ENCODE measurements at regions not wholly inside any gene's neighbourhood (a gene's known extent, or its start where the extent isn't known, plus 50 kb on each side); places are given as distances from the start of the nearest gene placed in this dataset.
"Not testable (repeated sequence)": the region's sequence is repeated elsewhere in the genome, so short reads cannot be mapped to it uniquely, and the experiment has no call there.

DNA sequence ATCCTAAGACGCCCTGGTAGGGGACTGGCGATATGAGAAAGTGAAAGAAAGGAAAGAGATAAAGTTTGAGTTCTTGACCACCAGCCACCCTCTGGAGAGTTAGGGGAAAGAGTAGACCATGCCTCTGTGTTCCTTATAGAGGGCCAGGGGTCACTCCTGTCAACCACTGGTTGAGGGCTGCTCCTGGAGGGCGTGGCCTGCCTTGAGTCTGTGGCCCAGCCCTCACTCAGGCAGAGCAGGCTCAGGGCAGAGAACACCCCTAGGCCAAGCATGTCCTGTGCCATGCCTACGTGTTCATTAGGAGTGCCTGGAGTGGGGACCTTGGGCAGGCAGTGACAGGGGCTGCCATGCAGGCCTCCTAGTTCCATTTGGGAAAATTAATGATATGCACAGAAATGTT lies 161.1 kb upstream of the EPB41L3 start:
- Mint-ChIP-seq H3K4me3 (no peak overlapping the region), H3K27ac (no peak overlapping the region), H3K4me1 (no peaks in the 10 kb centered on the region), H3K9me3 (no peaks in the 10 kb centered on the region), H3K27me3 (ENCODE audit: low read depth) (no peaks in the 10 kb centered on the region), H3K36me3 (ENCODE audit: low read depth) (no peaks in the 10 kb centered on the region)
- TF ChIP-seq, protein P1, sequence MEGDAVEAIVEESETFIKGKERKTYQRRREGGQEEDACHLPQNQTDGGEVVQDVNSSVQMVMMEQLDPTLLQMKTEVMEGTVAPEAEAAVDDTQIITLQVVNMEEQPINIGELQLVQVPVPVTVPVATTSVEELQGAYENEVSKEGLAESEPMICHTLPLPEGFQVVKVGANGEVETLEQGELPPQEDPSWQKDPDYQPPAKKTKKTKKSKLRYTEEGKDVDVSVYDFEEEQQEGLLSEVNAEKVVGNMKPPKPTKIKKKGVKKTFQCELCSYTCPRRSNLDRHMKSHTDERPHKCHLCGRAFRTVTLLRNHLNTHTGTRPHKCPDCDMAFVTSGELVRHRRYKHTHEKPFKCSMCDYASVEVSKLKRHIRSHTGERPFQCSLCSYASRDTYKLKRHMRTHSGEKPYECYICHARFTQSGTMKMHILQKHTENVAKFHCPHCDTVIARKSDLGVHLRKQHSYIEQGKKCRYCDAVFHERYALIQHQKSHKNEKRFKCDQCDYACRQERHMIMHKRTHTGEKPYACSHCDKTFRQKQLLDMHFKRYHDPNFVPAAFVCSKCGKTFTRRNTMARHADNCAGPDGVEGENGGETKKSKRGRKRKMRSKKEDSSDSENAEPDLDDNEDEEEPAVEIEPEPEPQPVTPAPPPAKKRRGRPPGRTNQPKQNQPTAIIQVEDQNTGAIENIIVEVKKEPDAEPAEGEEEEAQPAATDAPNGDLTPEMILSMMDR (IDR thresholded peaks at IDR 0.05; ENCODE audit: unreplicated experiment in 3 of 3), result no peak

- H3K36me3 Mint-ChIP-seq (ENCODE audit: low read depth); H3K27me3 Mint-ChIP-seq (ENCODE audit: low read depth); H3K9me3 Mint-ChIP-seq; H3K27ac Mint-ChIP-seq; H3K4me3 Mint-ChIP-seq; H3K4me1 Mint-ChIP-seq: not testable (repeated sequence)
Measured at GRCh38 chr18:5702016-5702415, 158.2 kb upstream of the EPB41L3 start.

DNA sequence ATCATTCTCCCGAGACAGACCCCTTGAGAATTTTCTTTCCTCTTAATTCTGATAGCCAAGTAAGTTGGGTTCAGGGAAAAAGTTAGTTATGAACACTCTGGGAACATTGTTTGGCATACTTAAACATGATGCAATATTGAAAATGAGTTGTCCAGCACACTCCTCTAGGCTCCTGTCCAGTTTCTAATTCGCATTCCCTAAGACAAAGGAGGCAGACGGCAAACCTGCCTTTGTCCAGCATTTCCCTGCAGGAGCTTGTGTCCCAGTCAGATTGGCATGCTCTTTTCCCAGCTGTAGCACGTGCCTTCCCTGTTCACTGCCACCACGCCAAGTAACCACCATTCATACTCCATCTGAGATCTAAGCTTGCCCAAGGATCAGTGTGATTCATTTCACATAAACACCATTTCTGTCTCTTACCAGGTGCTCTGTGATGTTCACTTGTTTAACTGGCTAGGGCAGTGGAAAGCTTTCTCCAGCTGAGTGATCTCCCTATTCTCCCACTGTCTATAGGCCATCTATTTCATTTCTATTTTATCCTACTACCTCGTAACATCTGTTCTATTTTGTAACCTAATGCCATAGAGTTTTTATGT lies 150.0 kb upstream of the EPB41L3 start:
- no peaks in the 10 kb centered on the region for H3K4me1 Mint-ChIP-seq
- peaks cover 18% of the 10 kb centered on the region for H3K9me3 Mint-ChIP-seq
- no peak overlapping the region for H3K27ac Mint-ChIP-seq
- H3K4me3 Mint-ChIP-seq, result no peak overlapping the region
- TF ChIP-seq, protein P1 (IDR thresholded peaks at IDR 0.05; ENCODE audit: unreplicated experiment in 3 of 3), result no peak
- H3K36me3 Mint-ChIP-seq (ENCODE audit: low read depth), result no peaks in the 10 kb centered on the region
- H3K27me3 Mint-ChIP-seq (ENCODE audit: low read depth), result no peaks in the 10 kb centered on the region

- Mint-ChIP-seq H3K4me3 (no peak overlapping the region), H3K36me3 (ENCODE audit: low read depth) (no peaks in the 10 kb centered on the region), H3K4me1 (no peaks in the 10 kb centered on the region), H3K27me3 (ENCODE audit: low read depth) (peaks cover 3% of the 10 kb centered on the region), H3K9me3 (peaks cover 2% of the 10 kb centered on the region), H3K27ac (no peak overlapping the region)
- TF ChIP-seq, protein P1 (IDR thresholded peaks at IDR 0.05; ENCODE audit: unreplicated experiment in 3 of 3), result no peak
Measured at GRCh38 chr18:5678779-5679406, 135.1 kb upstream of the EPB41L3 start.

GRCh38 chr18:5678278-5678677 lies 134.5 kb upstream of the EPB41L3 start:
- TF ChIP-seq, protein P1 (IDR thresholded peaks at IDR 0.05; ENCODE audit: unreplicated experiment in 3 of 3), result no peak
- Mint-ChIP-seq H3K4me1 (no peaks in the 10 kb centered on the region), H3K27ac (no peak overlapping the region), H3K36me3 (ENCODE audit: low read depth) (no peaks in the 10 kb centered on the region), H3K9me3 (peaks cover 2% of the 10 kb centered on the region), H3K27me3 (ENCODE audit: low read depth) (peaks cover 3% of the 10 kb centered on the region), H3K4me3 (no peak overlapping the region)

DNA sequence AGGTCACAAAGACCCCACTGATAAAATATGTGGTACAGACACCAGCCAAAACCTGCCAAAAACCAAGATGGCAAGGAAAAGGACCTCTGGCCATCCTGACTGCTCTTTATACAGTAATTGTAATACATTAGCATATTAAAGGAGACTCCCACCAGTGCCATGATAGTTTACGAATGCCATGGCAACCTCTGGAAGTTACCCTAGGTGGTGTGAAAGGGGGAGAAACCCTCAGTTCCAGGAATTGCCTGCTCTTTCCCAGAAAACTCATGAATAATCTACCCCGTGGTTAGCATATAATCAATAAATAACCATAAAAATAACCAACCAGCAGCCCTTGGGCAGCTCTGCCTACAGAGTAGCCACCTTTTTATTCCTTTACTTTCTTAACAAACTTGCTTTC lies 129.8 kb upstream of the EPB41L3 start:
- no peak overlapping the region for H3K27ac Mint-ChIP-seq
- no peaks in the 10 kb centered on the region for H3K4me1 Mint-ChIP-seq
- H3K36me3 Mint-ChIP-seq (ENCODE audit: low read depth), result no peaks in the 10 kb centered on the region
- H3K4me3 Mint-ChIP-seq, result no peak overlapping the region
- peaks cover 3% of the 10 kb centered on the region for H3K27me3 Mint-ChIP-seq (ENCODE audit: low read depth)
- TF ChIP-seq, protein P1 (IDR thresholded peaks at IDR 0.05; ENCODE audit: unreplicated experiment in 3 of 3), result no peak
- no peaks in the 10 kb centered on the region for H3K9me3 Mint-ChIP-seq
